ENCODE measurements at regions not wholly inside any gene's neighbourhood (a gene's known extent, or its start where the extent isn't known, plus 50 kb on each side); places are given as distances from the start of the nearest gene placed in this dataset.

GRCh38 chr13:73816702-73817101 lies 317.5 kb downstream of the KLF12 start:
- TF ChIP-seq CTCF (IDR thresholded peaks at IDR 0.05) = no peak
- TF ChIP-seq POLR2A (IDR thresholded peaks at IDR 0.05) = no peak
